ENCODE measurements at regions not wholly inside any gene's neighbourhood (a gene's known extent, or its start where the extent isn't known, plus 50 kb on each side); places are given as distances from the start of the nearest gene placed in this dataset.

DNA sequence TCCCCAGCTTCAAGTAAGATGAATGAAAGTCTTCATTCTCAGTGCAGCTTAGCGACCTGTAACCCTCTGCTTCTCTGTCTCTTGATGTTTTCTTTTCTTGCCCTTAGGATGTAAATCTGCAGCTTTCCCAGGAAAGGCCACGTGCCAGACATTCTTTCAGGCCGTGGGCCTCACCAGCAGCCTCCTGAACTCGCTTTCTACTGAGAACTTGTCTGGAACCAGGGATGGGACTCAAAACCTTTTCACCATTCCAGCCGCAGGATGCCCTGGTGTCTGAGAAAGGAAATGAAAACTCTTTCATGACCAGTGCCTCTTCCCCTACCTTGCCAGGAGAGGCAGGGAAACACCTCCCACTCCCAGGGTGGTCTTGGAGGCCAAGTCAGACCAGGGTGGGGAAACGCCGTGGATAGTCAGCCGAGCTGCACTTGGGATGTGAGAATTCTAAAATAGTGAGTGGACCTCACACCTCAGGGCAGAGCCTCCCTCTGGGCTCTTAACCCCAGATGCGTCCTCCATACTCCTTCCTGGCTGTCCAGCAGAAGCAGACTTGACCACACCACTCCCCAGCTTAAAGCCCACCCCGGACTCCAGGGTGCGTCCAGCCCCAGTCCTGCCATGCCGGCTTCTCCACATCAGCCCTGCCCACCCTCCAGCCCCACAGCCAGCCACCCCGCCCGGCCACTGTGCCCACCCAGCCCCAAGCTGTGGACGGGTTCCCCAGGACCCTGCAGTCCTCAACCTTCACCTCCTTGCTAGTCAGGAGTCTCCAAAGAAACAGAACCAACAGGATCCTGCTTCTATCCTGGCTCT, 115.5 kb downstream of the TWIST2 start:
- no peak for DNase-seq

DNA sequence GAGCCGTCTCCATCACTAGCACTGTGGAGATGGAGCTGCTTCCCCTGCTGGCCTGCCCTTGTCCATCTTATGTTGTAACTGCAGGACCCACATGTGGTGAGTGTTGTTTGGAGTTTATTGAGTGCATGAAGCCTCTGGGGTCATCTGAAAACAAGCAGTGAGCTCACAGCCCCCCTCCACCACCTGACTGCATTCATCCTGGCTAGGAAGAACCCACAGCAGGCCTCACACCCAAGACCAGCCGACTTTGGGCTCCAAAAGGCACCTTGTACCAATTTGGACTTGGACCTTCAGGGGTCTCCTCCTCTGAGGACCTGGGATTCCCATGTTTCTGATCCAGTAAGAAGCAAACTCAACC, 116.1 kb downstream of the TWIST2 start:
- no peak for DNase-seq

DNA sequence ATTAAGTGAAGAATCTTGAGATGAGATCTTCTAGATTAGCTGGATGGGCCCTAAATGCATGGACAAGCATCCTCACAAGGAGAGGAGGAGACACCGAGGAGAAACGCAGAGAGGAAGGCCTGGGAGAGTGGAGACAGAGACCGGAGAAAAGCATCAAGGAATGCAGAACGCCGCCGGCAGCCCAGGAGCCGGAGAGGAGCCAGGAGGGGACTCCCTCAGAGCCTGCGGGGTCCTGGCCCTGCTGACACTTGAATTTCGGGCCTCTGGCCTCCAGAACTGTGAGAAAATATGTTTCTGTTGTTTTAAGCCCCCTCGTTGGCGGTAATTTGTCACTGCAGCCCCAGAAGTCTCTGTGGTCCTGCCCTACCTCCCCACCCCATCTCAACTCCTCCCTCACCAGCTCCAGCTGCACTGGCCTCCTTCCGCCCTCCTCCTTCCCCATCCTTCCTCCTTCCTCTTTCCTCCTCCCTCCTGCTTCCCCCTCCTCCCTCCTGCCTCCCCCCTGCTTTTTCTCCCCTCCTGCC, 116.7 kb downstream of the TWIST2 start:
- no peak for DNase-seq

DNA sequence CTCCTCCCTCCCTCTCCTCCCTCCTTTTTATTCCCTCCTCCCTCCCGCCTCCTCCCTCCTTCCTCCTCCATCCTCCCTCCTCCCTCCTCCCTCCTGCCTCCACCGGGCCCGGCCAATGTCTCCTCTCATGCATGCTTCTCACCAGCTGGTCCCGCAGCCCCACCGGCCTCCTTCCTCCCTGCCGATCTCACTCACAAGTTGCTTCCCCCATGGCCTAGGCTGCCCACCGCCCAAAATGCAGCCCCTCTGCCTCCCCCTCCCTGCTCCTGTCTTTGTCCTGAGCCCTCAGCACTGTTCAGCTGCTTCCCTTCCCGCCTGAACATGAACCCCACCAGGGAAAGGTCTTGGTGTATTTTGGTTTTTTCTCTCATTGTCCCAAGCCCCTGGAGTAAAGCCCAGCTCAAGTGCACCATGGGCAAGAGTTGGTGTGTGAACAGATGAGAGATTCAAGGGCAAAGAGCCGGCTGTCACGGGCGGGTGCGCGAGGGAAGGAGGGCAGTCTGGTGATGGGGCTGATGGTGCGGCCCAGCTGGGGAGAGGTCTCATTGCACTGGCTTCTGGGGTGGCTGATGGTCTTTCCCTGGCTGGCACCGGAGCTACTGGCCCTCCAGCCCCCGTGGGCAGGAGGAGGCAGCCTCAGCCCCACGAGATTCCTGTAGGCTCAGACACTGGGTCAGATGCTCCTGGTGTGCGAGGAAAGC, 117.6 kb downstream of the TWIST2 start:
- DNase-seq, result no peak

DNA sequence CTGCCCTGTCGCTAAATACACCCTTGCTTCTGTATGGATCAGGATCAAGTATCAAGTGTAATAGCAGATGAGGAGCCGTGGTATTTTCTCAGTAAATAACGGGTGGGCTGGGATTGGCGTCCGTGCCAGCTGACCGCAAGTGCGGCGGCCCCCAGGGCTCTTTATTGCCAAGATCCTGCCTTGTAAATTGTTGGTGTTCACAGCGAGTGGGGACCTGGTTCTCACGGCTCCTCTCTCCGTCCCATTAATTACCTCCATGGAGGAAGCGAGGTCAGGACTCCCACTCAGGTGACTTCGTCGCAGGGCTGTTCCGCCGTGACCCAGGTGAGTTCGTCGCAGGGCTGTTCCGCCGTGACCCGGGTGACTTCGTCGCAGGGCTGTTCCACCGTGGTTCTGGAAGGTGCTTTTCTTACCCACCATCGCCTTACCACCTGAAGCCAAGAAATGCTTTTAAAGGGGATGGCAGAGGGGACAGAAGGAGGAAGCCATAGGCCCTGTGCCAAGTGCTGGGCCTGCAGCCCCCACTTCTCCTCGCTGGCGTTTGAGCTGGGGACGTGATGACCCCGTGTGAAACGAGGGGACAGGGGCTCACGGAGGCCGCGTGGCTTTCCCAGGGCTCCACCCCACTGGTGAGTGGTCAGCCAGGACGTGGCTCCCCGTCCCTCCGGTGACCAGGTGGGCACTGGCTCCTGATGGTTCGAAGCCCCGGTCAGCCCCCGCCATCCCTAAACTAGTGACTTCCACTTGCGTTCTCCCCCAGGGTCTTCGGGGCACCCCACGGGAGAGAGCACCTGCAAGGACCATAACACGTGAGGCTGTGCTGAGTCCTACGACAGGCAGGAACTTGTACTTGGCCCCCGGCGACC, 118.4 kb downstream of the TWIST2 start:
- DNase-seq, result no peak

DNA sequence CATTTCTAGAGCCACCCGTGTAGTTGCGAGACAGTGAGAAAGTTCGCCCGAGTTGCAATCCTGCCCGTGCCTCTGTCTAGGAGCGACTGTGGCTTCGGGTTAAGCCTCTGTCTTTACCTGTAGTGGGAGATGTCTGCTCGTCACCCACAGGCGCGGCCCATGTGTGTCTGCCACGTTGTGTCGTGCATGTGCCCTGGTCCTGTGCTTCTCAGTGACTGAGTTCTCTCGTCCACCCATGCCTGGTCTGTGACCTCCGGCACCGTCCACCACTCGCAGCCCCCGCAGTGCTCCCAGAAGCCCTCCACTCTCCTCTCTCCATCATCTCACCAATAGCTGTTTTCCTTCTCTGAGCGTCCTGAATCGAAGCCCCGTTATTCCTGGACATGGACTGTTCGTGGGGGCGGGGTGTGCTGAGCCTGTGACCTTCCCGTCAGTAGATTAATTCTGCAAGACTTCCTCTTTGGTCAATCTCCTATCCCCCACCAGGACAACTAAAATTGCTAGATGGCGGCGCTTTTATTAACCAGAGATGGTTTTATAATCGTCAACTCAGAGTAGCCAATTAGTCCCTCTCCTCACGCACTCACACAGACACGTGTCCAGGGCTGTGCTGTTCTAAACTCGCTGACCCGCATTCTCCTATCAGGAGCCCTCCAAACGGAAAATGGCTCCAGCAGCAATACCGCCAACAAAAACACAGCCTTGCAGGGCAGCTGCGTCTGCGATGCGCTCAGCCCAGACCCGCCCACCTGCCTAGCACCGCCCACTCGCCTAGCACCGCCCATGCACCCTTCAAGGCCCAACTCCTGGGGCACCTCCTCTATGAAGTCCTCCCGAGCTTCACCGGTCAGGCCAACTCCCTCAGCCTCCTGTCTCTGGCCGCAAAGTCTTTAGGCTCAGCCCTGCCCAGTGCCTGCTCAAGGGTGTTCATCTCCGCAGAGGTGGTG, 119.4 kb downstream of the TWIST2 start:
- DNase-seq, result no peak

DNA sequence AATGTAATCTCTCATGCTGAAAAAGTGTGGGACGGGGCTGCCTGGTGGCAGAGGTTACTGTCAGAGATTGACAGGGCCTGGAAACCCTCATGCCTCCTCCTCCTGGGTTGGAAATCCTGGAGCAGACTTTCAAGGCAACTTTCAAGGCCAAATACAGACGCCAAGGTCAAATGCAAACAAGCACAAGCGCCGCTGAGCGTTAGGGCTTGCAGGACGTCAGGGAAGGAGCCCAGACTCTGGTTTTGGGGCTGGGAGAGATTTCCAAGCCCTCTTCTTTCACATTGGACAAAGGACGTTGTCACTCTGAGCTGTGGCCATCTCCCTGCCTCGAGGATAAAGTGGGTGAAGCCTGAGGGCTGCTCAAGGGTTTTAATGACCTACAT, 120.1 kb downstream of the TWIST2 start:
- no peak for DNase-seq

DNA sequence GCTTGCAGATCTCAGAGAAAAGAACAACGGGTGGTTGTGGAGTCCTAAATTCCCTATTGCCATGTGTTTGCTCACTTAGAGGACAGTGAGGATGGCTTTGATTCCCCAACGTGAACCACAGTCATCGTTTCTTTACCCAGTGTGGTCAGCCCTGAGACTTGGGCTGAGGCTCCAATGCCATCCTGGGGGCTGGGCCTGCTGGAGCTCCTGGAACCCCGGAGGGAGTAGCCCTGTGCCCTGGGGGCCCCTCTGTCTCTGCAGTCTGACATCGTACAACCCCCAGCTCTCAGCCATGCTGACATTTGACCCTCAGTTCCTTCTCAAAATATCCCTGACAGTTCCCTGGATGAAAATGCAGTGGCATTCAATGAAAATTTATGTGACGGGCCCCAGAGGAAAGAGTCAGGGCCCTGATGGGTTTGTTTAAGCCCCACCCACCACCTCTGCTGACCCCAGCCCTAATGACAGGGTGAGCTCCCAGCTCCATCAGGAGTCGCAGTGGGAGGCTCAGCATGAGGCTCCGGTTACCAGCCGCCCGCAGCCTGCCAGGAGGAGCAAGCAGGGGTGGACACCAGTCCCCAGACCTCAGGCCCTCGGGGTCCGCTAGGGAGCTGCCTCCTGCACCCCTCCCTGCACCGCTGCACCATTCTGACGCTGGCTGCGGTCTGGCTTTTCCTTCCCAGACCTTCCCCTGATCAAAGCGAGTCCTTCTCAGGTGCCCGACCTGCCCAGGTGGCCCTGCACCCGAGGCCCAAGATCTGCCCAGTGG, 120.9 kb downstream of the TWIST2 start:
- no peak for DNase-seq

DNA sequence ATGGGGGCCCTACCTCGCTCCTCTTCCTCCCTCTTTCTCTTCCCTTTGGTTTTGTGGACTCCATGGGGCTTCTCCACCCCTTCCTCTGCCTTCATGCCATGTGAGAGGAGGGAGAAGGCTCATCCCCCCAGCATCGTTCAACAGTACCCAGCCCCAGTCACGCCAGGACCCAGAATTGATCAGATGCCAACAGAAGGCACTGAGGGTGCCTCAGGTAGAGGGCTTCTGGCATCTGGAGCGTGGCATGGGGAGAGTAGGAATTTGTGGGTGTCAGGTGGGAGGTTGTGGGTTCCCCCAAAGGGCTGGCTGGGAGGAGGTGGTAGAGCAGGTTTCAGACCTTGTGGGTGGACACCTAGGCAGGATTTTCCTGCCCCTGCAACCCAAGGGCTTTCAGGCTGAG, 122.0 kb downstream of the TWIST2 start:
- DNase-seq, result no peak

DNA sequence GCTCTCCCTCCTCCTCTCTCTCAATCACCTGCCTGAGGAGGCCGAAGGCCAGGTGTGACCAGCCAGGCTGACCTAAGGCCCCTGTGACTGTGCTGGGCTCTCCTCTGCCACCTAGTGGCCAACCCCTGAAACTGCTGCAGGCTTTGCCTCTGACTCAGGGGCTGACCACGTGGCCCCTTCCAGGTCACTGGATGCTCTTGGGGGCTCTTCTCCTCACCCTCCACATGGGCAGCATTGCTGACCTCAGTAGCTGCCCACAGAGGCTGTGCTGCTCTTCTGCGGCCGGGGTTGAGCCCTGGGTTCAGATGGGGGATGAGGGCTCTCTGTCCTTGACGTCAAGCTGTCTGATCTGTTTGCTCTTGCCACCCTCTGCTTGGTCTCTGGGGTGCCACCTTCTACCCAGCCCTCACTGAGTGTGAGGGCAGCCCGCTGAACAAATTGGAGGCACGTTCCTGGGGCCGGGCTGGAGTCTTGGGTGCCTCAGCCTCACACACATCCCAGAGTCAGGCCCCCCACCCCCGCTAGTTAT, 122.7 kb downstream of the TWIST2 start:
- DNase-seq, result peak; percentile 59

DNA sequence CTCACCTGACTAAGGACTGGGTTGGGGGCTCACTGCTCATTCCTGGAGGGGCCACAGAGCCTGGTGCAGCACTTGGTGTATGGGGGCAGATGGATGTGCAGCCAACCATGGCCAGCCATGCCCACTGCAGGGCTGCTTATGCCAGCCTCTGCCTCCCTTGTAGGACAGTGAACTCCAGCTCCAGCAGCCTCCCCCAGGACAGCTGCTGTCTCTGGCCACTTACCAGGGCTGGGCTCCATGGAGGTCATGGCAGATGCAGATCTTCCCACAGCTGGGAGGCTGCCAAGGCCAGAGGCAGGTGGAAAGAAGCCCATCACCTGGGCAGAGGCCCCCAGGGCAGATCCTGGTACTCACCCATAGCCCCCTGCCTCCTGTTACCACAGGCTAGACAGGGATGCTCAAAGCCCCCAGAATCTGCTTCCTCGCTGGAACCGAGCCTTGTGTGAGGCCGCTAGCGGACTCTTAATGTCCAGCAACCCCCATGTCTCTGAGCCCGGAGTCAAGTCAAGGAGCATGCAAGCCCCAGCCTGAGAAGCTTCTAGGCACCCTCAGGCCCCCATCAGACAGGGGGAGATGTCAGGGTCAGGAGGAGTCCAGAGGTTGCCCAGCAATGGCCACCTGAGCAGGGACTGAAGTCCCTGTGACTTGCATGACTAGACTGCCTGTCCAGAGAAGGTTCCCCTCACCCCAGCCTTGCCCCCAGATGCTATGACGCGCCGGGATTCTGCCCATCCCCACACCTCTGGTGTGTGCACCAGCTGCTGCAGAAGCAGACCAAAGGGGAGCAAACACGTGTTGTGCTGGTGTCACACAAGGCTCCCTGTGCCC, 123.6 kb downstream of the TWIST2 start:
- DNase-seq, result no peak

DNA sequence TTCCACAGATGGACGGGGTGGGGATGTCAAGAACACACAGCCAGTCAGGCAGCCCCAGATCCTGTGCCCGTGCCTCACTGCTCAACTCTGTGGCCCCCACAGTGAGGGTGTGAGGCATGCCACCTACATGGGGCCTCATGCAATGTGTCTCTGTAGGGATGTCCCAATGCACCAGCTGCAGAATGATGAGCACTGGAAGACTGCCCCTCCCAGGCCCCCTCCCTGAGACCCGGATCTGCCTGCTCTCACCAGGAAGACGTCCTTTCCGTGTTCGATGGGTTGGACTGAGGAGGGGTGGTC, 124.2 kb downstream of the TWIST2 start:
- no peak for DNase-seq

DNA sequence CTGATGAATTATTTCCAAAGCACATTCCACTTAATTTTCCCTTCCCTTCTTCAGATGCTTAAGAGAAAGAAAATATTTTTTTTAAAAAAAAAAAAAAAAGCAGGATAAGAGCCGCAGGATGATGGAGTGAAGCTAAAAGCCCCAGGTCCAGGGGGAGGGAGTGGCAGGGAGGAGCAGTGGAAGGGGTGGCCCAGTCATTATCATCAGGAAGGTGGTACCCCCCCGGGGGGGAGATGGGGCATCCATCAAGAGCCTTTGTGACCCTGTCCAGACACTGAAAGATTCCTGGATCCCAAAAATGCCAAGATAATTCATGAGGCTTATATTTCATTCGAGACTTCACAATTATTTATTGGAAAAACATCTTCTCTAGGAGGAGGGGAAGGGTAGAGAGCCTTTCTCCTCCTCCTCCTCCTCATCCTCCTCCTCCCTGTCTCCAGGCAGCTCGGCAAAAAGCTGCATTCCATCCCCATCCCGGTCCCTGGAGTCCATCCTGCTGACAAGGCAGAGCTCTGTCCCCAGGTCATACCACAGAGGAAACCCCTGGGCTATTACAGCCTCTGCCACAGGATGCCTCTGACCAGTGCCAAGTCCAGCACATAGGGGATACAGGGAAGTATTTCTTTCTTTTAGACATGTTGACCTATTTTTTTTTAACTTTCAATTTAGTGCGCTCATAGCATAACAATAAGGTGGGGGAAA, 125.3 kb downstream of the TWIST2 start:
- DNase-seq, result no peak

DNA sequence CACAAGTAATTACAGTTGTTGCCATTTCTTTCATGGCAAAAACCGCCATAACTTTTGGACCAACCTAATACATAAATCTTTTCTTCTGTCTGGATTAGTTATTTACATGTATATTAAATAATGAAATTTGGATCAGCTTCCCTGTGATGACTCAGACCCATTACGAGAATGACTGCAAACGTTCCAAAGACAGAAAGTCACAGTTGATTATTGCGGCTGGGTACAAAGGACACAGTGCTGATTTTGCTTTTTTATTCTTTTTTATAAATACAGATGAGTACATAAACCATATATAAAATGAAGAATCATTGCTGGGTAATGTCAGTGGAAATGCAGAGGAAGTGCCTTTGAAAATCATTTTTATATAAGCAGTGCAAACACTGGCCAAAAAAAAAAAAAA, 126.2 kb downstream of the TWIST2 start:
- DNase-seq, result no peak

DNA sequence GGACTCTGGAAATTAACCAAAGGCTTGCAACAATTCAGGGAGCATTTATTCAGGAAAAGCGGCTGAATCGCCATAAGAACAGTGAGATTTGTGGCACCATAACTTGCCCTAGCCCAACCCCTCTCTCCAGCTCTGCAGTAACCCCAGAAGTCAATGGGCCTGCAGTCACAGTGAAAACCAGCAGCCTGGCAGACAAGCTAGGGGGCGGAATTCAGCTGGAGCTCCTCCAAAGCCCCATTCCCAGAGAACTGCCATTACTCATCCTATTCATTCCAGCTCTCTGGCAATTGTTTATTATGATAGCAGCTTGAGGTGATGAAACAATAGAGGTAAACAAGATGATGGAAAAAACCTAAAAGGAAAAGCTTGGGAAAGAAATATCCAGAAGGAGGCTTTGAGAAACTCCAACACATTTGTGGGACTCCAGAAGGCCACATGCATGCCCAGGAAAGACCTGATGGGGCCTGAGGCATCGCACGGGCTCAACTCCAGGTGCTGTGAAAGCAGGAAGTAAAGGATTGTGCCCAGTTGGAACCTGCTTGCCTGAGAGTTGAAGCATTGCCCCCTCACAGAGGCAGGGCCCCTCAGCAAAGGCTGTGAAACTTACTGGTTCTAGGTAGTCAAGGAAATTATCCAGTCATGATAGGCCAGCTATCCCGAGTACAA, 126.7 kb downstream of the TWIST2 start:
- DNase-seq, result no peak

DNA sequence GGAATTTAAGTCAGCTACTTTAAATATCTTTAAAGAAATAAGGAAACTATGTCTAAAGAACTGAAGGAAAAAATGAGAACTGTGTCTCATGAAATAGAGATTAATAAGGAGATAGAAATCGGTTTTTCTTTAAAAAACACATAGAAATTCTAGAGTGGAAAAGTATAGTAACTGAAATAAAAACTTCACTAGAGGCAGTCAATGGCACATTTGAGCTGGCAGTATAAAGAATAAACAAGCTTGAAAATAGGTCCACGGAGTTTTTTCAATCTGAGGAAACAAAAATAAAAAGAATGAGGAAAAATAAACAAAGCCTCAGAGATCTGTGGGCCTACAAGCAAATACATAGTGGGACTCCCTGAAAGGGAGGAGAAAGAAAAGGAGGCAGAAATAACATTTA, 127.5 kb downstream of the TWIST2 start:
- no peak for DNase-seq

DNA sequence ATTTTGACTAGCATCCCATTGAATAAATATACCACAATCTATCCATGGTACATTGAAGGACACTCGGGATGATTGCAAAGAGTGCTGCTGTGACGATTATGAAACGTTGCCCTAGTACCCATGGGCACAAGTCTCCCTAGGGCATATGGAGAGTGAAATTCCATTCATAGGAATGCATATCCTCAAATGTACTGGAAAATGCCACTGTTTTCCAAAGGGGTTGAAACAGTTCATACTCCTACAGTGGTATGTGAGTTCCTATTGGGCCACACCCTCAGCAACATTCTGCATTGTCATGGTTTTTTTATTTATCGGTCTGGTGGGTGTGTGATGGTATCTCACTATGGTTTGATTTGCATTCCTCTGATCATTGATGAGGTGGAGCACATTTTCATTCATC, 130.6 kb downstream of the TWIST2 start:
- DNase-seq, result no peak

DNA sequence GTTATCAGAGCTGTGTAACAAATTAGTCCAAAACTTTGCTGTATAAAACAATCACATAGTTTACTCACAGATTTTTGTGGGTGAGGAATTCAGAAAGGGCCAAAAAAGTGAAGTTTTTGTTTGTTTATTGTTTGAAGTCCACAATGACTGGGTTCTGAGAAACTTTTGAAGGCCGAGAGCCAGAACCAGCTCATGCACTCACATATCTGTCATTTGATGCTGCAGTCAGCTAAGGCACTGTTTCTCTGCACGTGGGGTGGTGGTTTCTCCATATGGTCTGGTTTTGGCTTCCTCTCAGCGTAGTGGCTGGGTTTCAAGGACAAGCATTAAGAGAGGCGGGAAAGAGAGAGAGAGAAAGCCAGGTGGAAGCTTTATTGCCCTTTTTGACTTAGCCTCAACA, 131.8 kb downstream of the TWIST2 start:
- DNase-seq, result no peak

DNA sequence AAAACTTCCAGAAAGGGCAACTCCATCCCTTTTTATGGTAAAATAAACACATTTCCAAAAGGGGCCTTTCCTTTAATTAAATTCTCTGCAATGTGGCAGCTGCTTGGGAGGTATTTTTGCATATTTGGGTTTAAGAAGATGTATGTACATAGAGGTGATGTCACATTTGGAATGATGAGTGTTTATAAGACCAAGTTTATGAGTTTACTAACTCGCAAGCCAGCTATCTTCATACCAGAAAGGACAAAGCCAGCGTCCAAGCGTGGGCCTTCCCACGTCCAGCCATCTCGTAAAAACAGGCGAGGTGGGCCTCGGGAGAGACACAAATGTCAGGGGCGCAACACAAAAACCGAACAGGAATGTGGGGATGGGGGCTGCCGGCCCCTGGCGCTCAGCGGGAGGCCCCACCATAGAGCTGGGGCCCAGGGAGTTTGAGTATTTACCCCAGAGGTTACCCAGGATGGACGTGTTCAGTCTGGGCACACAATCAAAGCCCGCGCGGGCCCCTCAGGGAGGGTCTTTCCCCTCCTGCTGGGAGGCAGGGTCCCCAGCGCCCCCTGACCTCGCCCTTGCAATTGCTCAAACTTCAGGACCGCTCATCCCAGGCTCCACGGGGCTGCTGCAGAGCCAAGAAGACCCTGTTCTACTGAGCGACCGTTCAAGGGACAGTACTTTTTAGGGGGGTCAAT, 137.3 kb downstream of the TWIST2 start:
- DNase-seq, result no peak
